Globus pallidus (tissue), 1 donor: ENCODE measurements at regions not wholly inside any gene's neighbourhood (a gene's known extent, or its start where the extent isn't known, plus 50 kb on each side); places are given as distances from the start of the nearest gene placed in this dataset.

ENCODE experiments used
- DNase-seq: peaks from one replicate; pipeline ENCODE4 v3.0.0-alpha.2; 2015; ENCODE audit warnings: low spot score

DNA sequence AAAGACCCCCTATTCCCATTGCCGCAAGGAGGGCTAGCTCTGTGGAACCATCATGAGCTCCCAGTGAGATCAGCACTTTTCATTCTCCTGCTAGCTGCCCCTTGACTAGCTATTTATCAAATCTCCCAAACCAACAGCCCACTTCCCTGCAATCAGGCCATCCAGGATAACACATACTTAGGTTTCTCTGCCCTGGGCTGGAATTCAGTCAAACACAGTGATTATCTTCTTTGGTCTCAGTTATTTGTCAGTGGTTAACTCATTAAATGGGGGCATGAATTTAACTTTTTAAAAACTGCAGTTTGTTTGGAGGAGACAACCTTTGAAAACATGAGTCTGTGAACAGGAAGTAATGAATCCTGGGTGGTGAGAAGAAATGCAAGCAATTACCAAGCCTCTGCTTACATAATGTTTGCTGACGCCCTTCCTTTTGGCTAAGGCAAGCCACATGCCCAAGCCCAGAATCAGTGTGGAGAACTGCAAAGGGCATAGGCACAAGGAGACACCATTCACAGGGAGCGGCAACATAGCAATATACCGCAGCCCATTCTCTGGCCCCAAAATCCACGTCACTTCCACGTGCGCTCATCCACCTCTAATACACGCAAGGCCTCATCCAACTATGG, 275.0 kb downstream of the DRD1 start:
- no peak for DNase-seq

DNA sequence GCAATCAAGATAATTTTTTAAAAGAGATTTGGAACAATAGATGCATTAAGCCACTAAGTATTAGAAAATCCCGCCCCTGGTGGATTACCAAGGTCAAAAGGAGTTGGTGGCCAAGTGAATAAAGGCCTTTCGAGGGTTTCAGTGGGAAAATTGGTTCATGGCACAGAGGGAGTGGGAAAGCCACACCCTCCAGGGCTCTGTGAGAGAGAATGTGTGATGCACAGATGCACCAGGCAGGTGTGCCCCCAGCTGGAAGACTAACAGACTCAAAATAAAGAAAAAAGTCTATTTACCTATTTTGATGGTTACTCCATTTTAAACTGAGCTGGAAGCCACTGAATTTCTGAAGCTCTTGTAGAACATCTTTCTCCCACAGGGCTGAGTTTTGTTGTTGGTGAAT, 278.0 kb downstream of the DRD1 start:
- DNase-seq = no peak

DNA sequence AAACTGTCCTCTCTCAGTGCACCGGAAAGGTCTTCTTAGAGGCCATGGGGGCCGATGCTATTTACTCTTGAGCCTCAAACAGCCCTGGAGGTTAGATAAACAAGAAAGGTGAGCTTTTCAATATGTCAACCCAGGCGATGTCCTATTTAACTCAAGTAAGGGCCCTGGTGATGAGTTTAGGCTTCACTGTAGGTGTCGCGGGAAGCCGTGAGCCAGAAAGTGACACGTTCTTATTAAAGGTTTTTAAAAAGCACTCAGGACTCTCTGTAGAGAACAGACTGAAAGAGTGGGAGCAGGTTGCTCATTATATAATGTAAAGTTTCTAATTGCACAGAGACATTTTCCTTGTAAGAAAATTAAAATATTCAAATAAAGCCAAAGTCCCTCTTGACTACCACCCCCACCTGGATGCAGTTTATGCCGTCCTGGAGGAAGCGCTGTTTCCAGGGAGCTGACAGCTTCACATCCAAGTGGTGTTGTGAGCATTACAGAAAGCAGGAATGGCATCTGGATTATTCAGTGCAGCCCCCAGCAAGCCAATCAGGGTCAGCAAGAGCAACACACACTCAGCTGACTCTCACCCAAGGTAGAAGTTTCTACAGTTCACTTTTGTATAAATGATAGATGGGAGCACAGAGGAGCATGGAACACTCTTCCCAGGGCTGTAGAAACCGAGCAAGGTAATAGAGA, 280.3 kb downstream of the DRD1 start:
- no peak for DNase-seq

DNA sequence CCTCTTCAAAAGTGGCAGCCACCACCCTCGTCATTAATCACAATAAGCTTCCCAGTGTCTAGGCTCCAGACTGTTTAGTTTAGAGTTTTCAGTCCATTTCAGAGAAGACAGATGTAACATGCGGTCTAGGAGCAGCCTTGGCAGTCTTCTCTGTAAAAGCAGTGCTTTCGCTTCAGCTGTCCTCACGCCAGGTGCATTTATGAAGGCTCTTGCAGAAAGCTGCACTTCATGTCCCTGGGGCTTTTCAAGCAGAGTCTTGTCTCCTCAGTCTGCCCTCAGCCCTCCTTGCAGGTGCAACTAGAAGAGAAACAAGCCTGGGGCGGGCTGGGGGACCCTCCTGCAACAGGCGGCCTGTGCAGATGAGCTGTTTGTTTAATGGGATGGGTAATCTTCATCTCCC, 281.9 kb downstream of the DRD1 start:
- DNase-seq = no peak

DNA sequence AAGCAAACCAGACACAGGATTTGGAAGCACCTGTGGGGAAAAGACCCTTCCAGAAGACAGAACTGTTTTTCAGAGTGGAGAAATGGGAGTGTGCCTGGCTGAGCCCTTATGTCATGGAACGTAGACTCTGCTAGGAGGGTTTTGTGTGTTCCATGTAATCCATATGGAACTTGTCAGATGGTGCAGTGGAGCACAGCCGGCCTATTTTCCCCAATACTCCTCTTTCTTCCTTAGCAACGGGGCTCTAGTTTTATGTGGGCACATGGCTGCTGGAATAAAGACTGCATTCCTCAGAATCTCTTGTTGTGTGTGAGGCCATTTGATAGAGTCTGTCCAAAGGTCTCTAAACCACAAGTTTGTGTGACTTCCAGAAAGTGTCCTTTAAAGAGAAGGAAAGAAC, 284.0 kb downstream of the DRD1 start:
- no peak for DNase-seq

DNA sequence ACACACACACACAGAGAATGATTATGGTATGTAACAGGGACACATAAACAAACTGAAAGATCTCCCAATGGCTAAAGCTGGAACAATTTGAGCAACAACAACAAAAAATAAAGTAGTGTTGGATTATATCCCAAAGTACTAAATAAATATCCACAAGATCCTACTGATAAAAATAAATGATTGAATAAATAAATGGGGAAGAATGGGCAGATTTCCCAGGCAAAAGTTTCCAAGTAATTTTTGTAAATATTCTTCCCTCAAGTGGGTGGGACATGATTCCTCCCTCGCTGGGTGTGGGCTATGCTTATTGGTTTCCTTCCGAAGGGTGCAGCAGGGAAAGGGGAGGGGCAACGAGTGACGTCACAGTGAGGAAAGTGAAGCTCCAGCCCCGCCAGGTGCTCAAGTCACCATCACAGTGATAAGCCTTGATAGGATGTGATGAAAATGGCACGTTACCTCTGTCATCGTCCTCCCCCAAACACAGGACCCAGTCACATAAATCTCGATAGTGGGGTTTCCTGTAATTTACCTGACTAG, 295.3 kb downstream of the DRD1 start:
- DNase-seq = no peak

DNA sequence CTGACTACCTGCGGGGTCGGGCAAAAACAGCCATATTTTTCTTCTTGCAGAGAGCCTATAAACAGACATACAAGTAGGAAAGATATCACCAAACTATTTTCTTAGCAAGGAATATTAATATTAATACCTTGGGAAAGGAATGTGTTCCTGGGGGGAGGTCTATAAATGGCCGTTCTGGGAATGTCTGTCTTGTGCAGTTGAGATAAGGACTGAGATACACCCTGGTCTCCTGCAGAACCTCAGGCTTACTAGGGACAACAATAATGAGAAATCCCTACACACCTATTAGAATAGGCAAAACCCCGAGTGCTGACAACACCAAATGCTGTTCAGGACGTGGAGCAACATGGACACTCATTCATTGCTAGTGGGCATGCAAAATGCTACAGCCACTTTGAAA, 297.2 kb downstream of the DRD1 start:
- no peak for DNase-seq

DNA sequence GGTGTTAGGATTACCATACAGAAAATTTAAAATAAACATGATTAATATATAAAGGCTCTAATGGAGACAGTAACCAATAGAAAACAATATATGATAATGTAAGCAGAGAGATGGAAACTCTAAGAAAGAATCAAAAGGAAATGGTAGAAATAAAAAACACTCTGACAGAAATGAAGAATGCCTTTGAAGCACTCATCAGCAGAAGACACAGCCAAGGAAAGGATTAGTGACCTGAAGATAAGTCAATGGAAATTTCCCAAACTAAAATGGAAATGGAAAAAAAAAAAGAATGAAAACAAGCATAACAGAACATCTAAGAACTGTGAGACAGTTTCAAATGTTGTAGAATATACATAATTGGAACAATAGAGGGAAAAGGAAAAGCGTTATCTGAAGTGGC, 302.6 kb downstream of the DRD1 start:
- no peak for DNase-seq

DNA sequence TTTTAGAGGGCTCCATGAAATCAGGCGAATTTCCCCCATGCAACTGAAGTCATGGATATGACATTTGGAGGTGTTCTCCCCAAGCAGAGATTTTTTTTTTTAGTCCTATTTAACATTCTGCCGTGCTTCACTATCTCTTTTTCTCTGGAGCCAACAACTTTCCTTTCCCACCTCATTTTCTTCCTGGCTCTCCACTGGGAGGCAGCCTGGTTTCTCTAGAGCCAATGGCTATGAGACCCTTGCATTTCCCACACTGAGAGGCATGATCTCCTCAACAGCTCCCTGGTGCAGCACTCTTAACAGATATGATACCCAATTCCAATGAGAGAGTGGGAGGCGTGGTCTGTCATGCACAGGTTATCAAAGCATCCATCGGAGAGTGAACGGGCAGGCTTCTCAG, 310.8 kb downstream of the DRD1 start:
- DNase-seq = no peak

DNA sequence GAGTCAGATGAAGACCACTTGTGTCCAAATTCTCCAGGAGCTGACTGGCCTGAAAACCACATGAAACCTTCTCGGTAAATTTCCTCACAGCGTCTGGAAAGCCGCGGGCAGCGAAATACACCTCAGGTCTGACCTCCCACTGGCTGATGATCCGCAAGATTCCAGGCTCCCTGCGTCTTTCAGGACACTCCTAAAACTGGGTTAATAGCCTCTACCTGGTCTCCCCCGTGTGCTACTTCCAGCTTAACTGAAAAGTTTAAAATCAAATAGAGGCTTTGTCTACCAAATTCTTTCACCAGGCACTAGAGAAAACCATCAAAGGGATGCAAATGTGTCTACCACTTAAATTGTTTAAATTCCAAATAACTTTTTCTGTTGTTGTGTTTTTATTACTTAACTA, 312.6 kb downstream of the DRD1 start:
- no peak for DNase-seq

DNA sequence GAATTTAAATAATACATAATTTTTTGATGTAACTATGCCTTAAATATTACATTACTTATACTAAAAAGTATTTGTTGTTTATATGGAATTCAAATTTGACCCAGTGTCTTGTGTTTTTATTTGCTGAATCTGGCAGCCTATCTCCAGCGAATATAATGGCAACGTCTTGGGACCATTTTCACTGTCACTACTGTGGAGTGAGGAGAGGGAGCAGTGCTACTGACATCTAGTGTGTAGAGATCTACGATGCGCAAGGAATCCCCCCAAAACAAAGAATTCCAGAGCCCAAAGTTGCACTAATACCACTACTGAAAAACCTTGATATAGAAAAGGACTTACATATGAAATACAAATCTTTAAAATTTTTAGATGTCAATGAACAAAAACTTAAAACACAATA, 314.4 kb downstream of the DRD1 start:
- no peak for DNase-seq

DNA sequence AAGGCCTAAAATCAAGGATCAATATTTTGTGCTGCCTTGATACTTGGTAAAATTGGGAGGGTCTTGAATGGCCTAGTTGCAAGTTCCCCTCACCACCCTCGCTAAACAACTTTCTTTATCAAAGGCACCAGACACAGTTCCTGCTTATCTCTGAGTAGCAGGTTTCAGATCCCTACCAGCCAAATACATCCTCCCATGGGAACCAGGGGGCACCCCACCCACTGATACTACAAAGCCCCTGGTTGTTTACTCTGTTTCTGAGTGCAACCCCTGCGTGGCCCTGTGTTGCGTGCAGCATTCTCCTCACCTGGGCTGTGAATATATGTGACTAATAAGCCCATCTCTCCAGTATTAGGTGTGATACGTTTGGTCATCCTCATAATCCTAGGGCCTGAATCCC, 314.9 kb downstream of the DRD1 start:
- no peak for DNase-seq

DNA sequence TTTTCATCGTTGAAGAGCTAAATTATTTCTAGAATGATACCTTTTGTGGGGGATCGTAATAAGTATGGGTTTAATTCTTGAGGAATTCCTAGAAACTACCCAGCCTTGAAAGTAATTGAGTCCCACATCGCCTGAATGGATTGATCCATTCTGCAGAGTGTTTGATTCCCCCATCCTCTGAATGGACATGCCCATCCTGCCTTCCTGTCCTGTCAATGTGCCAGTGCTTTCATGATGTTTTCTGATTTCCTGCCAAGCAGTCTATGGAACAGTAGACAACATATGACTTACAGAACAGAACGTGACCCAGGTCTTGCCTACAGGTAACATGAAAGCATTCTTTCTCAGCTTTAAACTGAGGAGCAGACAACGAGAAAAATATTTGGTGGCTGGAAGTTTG, 319.2 kb downstream of the DRD1 start:
- DNase-seq = no peak

DNA sequence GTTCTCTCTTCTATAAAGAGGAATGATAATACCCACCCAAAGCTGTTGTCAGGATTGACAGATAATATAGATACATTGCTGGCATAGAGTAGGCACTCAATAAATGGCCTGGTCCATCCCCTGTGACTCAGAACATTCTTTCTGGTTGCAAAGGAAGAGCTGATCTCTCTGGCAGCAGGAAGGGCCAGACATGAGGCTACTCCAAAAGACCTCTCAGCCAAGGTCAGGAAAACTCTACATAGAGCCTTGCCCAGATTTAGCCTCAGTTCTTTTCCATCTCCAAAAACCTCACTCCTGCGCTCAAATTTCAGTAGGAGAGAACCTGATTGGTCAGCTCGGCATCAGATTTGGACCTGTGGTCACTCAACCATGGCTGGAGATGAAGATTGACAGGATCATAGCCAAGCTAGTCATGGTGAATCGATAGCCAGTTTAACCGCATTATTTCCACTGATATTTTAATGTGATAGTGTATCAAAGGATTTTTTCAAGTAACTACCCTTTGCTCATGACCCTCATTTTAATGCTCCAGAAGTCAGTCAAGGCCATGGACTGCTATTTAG, 319.6 kb downstream of the DRD1 start:
- no peak for DNase-seq

DNA sequence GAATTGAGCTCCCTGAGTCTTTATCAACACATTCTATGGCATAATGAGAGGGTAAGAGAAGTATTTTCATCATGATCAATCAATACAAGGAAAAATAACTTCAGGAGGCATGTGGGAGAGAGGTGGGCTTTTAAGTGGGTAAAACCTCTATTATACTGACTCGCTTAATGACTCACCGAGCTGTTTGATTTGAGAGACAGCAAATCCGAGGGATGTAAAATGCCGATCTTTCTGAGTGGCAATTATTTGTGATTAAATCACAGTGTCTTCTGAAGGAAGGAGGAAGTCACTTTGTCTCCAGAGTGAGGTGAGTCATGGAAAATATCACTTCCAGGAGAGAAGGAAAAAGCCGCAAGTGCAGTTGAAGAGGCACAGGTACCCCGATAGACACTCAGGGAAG, 320.4 kb downstream of the DRD1 start:
- no peak for DNase-seq

DNA sequence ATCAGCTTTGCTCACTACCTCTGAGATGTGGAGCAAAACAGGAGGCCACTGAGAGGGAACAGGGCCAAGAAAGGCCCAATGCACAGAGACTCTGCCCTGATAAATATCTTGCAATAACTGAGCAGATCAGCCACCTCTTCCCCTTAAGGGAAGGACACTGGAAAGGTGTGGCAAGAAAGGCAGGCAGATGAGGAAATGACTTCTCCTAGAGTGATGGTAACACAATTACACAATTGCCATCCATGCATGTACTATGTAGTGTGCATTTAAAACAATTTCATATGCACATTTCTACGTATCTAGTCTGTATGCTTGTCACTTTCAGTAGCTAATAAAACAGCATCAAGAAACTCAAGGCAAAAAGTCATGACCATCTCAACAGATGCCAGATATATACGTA, 322.5 kb downstream of the DRD1 start:
- no peak for DNase-seq

DNA sequence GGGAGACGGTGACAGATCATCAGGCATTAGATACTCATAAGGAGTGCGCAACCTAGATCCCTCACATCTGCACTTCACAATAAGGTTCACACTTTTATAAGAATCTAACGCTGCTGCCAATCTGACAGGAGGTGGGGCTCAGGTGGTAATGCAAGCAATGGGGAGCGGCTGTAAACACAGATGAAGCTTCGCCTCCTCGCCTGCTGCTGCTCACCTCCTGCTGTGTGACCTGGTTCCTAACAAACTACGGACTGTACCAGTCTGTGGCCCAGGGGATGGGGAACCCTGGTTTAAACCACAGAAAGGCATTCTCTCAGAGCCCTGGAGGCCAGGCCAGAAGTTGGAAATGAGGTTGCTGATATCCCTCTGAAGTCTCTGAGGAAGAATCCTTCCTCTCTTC, 323.6 kb downstream of the DRD1 start:
- DNase-seq = no peak

DNA sequence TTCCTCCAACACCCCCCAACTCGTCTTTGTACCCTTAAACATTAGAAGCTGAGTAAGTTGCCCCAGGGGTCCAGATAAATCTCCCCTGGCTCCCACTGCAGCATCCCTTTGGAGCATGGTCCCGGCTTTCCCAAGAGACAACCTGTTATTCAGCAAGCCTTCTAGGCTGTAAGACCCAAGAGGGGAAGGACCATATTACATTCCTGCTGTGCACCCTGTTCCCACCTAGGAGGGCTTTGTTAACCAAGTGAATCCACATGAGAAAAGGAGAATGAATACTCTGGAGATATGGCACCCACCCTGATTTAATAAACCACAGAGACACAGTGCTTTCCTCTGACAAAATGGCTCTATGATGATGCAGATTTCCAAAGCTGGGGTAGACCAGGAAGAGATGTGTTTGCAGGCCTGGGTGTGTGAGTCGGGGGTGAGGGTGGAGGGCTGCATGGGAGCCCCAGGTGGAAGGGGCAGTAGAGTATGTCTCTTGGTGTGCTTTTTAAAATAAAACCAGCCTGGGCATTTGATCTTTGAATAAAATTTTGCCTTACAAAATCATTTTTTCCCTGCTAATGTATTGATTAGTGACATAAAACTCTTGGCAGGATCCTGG, 325.2 kb downstream of the DRD1 start:
- DNase-seq = no peak

DNA sequence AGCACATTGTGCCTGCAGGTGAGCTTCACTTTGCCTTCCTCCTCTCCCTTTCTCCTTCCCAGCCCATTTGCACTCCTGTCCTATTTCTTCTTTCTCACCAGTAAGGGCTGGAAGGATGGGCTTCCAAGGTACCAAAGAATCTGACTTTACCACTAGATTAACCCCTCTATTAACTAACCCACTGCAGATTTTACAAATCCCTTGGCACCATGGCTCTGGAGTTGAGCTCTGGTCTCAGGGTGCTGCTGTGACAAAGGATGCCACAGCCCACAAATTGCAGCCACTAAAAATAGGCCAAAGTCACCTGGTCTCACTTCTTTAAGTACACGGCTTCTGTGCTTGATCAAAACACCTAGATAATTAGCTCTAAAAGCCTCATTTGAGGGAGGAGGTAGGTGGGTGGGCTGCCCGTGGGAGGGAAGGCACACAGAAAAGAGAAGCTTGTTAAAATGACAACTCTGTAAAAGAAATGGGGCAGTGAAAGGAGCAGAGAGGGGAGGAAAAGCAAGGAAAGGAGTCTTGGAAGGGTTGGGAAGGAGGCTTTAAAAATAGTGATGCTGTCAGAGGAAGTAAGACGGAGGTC, 327.4 kb downstream of the DRD1 start:
- no peak for DNase-seq

DNA sequence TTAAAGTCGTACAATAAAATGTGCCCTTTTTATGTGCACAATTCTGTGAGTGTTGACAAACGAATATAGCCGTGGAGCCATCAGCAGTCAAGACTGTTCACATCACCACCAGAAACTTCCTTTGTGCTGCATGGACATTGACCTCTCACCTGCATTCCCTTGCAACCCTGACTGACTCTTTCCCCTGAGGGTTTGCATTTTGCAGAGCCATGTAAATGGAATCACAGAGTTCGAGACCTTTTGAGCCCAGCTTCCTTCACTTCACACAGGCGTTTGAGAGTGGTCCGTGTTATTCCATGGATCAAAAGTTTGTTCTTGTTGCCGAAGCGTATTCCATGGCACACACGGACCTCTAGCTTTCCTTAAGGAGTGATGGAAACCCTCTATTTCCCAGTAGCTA, 328.2 kb downstream of the DRD1 start:
- DNase-seq = no peak

DNA sequence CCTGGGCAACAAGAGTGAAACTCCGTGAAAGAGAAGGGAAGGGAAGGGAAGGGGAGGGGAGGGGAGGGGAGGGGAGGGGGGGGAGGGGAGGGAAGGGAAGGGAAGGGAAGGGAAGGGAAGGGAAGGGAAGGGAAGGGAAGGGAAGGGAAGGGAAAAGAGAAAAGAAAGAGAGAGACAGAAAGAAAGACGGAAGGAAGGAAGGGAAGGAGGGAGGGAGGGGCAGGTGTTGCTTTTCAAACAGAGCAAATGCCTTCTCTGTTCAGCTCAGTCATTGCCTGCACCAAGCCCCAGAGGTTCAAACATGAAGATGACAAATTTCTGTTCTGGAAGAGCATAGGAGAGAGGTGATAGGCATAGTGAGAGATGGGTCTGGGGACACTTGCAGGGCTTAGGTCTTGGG, 330.0 kb downstream of the DRD1 start:
- DNase-seq = no peak

DNA sequence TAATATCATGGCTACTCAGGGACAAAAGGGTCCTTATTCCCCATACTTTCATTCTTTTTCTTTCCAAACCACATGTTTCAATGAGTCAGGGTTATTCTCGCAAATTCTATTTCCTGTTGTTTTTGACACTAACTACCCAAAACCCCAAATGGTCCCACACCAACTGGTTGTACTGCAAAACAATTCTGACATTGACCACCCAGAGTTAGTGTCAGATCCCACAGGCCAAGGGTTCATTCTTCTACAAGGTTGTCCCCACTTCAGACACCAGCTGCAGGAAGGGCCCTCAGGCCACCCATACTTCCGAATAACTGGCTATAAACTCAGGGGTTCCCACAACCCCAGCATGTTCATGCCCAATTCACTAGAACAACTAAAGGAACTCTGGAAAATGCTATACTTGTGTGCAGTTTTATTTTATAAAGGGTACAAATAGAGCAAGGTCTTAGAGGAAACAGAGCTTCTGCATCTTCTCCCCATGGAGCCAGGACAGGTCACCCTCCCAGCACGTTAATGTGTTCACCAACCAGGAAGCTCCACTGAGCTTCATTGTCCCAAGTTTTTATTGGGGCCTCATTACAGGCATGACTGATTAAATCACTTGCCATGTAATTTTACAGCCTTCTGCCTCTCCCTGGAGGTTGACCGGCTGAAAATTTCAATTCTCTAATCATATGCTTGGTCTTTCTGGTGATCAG, 334.8 kb downstream of the DRD1 start:
- DNase-seq = no peak
